Osteoblast (primary cell): ENCODE measurements at regions not wholly inside any gene's neighbourhood (a gene's known extent, or its start where the extent isn't known, plus 50 kb on each side); places are given as distances from the start of the nearest gene placed in this dataset.

ENCODE experiments used
- DNase-seq: peaks from one replicate; pipeline ENCODE4 v3.0.0; 2011; ENCODE audit warnings: low spot score, mixed read lengths; ENCODE audit not compliant: insufficient read length; ENCODE audit errors: missing footprints
- H2AFZ ChIP-seq: 2 replicates; pipeline ENCODE4 v1.6.0; 2011; ENCODE audit warnings: mild to moderate bottlenecking, low read length
- H3K27ac ChIP-seq: 2 replicates; pipeline ENCODE4 v1.5.1; 2011; ENCODE audit warnings: mild to moderate bottlenecking, low read depth, low read length, moderate library complexity
- H3K27me3 ChIP-seq: 2 replicates; pipeline ENCODE4 v1.6.0; 2012; ENCODE audit warnings: mild to moderate bottlenecking, control low read depth, inconsistent platforms, low read length, moderate library complexity; ENCODE audit not compliant: insufficient read depth
- H3K36me3 ChIP-seq: 2 replicates; pipeline ENCODE4 v1.5.1; 2011; ENCODE audit warnings: mild to moderate bottlenecking, low read length, control low read depth, moderate library complexity; ENCODE audit not compliant: insufficient read depth
- H3K4me1 ChIP-seq: 2 replicates; pipeline ENCODE4 v1.5.1; 2011; ENCODE audit warnings: mild to moderate bottlenecking, low read length, control low read depth, moderate library complexity; ENCODE audit not compliant: insufficient read depth
- H3K4me2 ChIP-seq: 2 replicates; pipeline ENCODE4 v1.6.0; 2011; ENCODE audit warnings: mild to moderate bottlenecking, low read length; ENCODE audit not compliant: insufficient read depth
- H3K4me3 ChIP-seq: fragments of 200-600 bp; sonication (generic); 3 replicates; pipeline ENCODE4 v1.5.1; 2012; ENCODE audit warnings: mild to moderate bottlenecking, low read length, inconsistent platforms; ENCODE audit not compliant: insufficient read depth
- H3K79me2 ChIP-seq: 2 replicates; pipeline ENCODE4 v1.6.0; 2012; ENCODE audit warnings: mild to moderate bottlenecking, low read length, control low read depth, inconsistent platforms; ENCODE audit not compliant: insufficient read depth
- H3K9me3 ChIP-seq: 2 replicates; pipeline ENCODE4 v1.5.1; 2011; ENCODE audit warnings: low read depth, low read length, control low read depth
- H4K20me1 ChIP-seq: 2 replicates; pipeline ENCODE4 v1.6.0; 2012; ENCODE audit warnings: mild to moderate bottlenecking, low read length, control low read depth; ENCODE audit not compliant: insufficient read depth
- CTCF ChIP-seq: IDR thresholded peaks from 2 replicates; pipeline ENCODE4 v1.5.1; 2011; ENCODE audit warnings: mild to moderate bottlenecking, low read depth, low read length, moderate library complexity; ENCODE audit errors: extremely low read depth

DNA sequence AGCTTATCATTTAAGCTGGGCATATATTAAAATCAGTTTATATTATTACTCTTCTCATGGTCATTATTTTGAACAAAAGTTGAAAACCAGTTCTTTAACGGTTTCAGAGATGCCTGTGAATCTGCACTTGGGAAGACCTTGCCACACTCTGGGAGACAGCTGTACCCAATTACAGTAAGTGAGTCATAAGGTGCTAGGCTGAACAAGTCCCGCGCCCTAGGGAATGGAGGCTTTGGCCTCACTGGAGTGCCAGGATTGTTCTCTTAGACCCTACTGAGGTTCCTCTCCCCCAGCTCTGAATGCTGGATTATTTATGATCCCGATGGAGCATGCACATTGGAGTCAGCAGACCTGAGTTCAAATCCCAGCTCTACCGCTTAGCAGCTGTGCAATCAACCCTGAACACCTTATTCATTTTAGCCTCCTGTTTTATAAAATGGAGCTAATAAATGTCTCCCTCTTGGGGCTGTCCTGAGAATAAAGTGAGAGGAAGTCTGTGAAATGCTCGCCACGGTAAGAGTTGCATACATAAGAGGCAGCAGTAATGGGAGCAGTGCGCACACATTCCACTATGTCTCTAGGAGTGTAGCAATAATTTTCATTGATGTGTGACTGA is 266.2 kb downstream of the FOXD2 start:
- Histone ChIP-seq H3K4me3 (no peak overlapping the region), H3K9me3 (no peaks in the 10 kb centered on the region), H3K36me3 (no peaks in the 10 kb centered on the region), H2AFZ (no peak overlapping the region), H3K4me2 (no peak overlapping the region), H3K79me2 (no peaks in the 10 kb centered on the region), H3K27ac (no peak overlapping the region), H4K20me1 (no peaks in the 10 kb centered on the region), H3K4me1 (peaks cover 3% of the 10 kb centered on the region), H3K27me3 (peaks cover 23% of the 10 kb centered on the region)
- TF ChIP-seq CTCF = peak; percentile 39
- no peak for DNase-seq

DNA sequence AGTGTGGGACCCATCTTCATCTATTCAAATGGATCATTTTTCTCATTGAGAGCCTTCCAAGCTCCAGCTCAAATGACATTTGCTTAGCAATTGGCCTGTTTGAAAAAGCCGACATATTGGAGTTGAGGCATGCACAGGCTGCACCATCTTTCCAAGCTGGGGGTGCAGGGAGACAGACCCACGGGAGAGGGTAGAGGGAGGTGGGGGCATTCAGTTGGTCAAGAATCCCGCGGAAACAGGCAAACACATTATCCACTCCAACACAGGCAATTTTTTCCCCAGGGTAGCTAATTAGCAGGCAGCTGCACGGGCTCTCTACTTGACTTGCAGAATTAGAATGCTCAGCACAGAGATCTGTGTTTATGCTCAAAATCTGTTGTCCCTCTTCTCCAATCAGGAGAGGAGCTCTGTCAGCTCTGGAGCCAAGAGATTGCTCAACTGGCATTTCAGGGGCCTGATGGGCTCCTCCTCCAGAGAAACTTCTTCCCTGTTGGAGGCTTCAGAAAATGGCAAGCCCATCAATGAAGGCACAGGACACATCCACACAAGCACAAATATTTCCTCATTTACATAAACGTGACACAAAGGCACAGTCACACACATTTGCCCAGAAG is 267.8 kb downstream of the FOXD2 start:
- Histone ChIP-seq H4K20me1 (no peaks in the 10 kb centered on the region), H3K79me2 (no peaks in the 10 kb centered on the region), H3K27me3 (peaks cover 38% of the 10 kb centered on the region), H3K4me1 (peaks cover 9% of the 10 kb centered on the region), H2AFZ (no peak overlapping the region), H3K9me3 (no peaks in the 10 kb centered on the region), H3K4me2 (no peak overlapping the region), H3K36me3 (no peaks in the 10 kb centered on the region), H3K4me3 (no peak overlapping the region), H3K27ac (no peak overlapping the region)
- DNase-seq = no peak
- no peak for TF ChIP-seq CTCF

DNA sequence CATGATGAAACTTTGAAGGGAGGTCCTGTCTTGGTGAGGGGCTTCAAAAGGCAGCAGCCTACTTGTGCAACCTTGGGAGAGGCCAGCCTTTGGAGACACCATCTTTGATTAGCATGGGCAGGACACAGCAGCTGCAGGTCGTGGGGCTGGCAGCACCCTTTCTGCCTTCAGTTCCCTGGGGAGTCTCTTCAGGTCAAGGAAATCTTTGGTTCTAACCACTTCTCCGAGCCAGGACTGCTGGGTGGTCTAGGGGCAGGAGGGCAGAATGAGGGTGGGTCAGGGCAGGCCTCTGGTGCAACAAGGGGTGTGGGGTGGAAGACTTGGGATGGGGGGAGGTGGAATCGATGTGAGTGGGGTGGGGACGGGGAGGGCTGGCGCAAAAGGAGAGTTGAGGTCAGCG is 269.7 kb downstream of the FOXD2 start:
- Histone ChIP-seq H3K27ac (no peak overlapping the region), H3K27me3 (peaks cover 57% of the 10 kb centered on the region), H3K4me2 (no peak overlapping the region), H2AFZ (no peak overlapping the region), H4K20me1 (no peaks in the 10 kb centered on the region), H3K4me3 (no peak overlapping the region), H3K9me3 (no peaks in the 10 kb centered on the region), H3K79me2 (no peaks in the 10 kb centered on the region), H3K4me1 (peaks cover 9% of the 10 kb centered on the region), H3K36me3 (no peaks in the 10 kb centered on the region)
- TF ChIP-seq CTCF = no peak
- no peak for DNase-seq

GRCh38 chr1:47708019-47708535 is 270.2 kb downstream of the FOXD2 start:
- TF ChIP-seq CTCF = no peak
- no peak for DNase-seq
- Histone ChIP-seq H3K27ac (no peak overlapping the region), H3K79me2 (no peaks in the 10 kb centered on the region), H2AFZ (no peak overlapping the region), H3K4me1 (peaks cover 9% of the 10 kb centered on the region), H3K9me3 (no peaks in the 10 kb centered on the region), H3K4me3 (no peak overlapping the region), H3K4me2 (no peak overlapping the region), H3K36me3 (no peaks in the 10 kb centered on the region), H3K27me3 (peaks cover 62% of the 10 kb centered on the region), H4K20me1 (no peaks in the 10 kb centered on the region)
